ENCODE measurements at regions not wholly inside any gene's neighbourhood (a gene's known extent, or its start where the extent isn't known, plus 50 kb on each side); places are given as distances from the start of the nearest gene placed in this dataset.

- Histone ChIP-seq H2BK20ac (ENCODE audit: low read length) (no peak overlapping the region), H3K79me2 (ENCODE audit: control insufficient read depth in 1 of 2, insufficient read depth in 2 of 2, low read length in 2 of 2) (no peaks in the 10 kb centered on the region), H3K23me2 (ENCODE audit: low read depth, low read length) (no peaks in the 10 kb centered on the region), H3K27ac (ENCODE audit: low read depth, low read length) (no peak overlapping the region), H3K56ac (replicated peaks; ENCODE audit: insufficient read length, low read depth, low read length) (no peak overlapping the region), H3K4ac (replicated peaks; ENCODE audit: insufficient read length, low read depth, low read length) (no peak overlapping the region), H3K4me1 (replicated peaks in 1 of 4; ENCODE audit: control insufficient read depth in 3 of 4, insufficient read depth in 4 of 4, low read length in 3 of 4) (peaks cover 0 to 5% (median 0%) of the 10 kb centered on the region in 4 experiments; a peak in 1 of 7 replicates), H3K9me3 (ENCODE audit: insufficient read depth in 2 of 2, low read depth in 1 of 2, low read length in 1 of 2) (peaks cover 4 to 6% of the 10 kb centered on the region in 2 experiments; a peak in 1 of 4 replicates), H3K18ac (ENCODE audit: extremely low read depth, low read length) (no peak overlapping the region), H3K23ac (ENCODE audit: insufficient read length) (no peak overlapping the region), H3K9ac (replicated peaks in 1 of 4; ENCODE audit: extremely low read depth in 1 of 4, low read depth in 3 of 4, low read length in 3 of 4) (no peak overlapping the region), H3K27me3 (replicated peaks in 1 of 4; ENCODE audit: control insufficient read depth in 3 of 4, extremely low read depth in 1 of 4, insufficient read depth in 3 of 4, low read length in 3 of 4) (no peaks in the 10 kb centered on the region), H3K4me3 (ENCODE audit: extremely low read depth in 1 of 4, insufficient read depth in 2 of 4, low read depth in 3 of 4, low read length in 4 of 4) (no peak overlapping the region), H3K4me2 (ENCODE audit: insufficient read depth in 1 of 2, low read depth in 2 of 2, low read length in 2 of 2) (no peak overlapping the region), H4K20me1 (replicated peaks in 1 of 2; ENCODE audit: control insufficient read depth in 1 of 2, insufficient read depth in 2 of 2, low read length in 2 of 2) (no peaks in the 10 kb centered on the region), H2BK12ac (ENCODE audit: low read depth, low read length) (no peak overlapping the region), H3K79me1 (ENCODE audit: low read depth, low read length) (no peaks in the 10 kb centered on the region), H4K91ac (replicated peaks; ENCODE audit: insufficient read length, low read length) (no peak overlapping the region), H4K8ac (ENCODE audit: extremely low read depth, insufficient read depth, low read length) (no peak overlapping the region), H2AK5ac (ENCODE audit: low read depth, low read length) (no peak overlapping the region), H4K5ac (ENCODE audit: insufficient read length, low read depth, low read length) (no peak overlapping the region), H3K36me3 (ENCODE audit: control insufficient read depth in 2 of 4, insufficient read depth in 4 of 4, low read length in 3 of 4) (no peaks in the 10 kb centered on the region), H2BK15ac (ENCODE audit: low read length) (no peak overlapping the region), H3K14ac (ENCODE audit: insufficient read length) (no peak overlapping the region), H2BK5ac (ENCODE audit: low read depth, low read length) (no peak overlapping the region), H2AFZ (ENCODE audit: low read length) (no peak overlapping the region), H2BK120ac (replicated peaks; ENCODE audit: low read depth, low read length) (no peak overlapping the region)
- no peak for TF ChIP-seq FOSL1 (IDR thresholded peaks at IDR 0.05; ENCODE audit: insufficient read depth, low read depth, low read length)
- no peak for TF ChIP-seq NRF1 (IDR thresholded peaks at IDR 0.05; ENCODE audit: low read depth, low read length)
- no peak for TF ChIP-seq TBP (IDR thresholded peaks at IDR 0.05; ENCODE audit: low read depth, low read length)
- ChIA-PET POLR2A (ENCODE audit: partially characterized antibody) (interaction anchor here (0.5 kb wide), 1 partner anchor 221 kb away, joined by 3 read pairs; no protein-coding TSS in a partner anchor), CTCF (ENCODE audit: partially characterized antibody) (interaction anchor here (1.1 kb wide), 1 partner anchor 69 kb away, joined by 3 read pairs; no protein-coding TSS in a partner anchor)
- WGBS, 2 experiments (ENCODE audit: extremely low coverage in 1 of 2, insufficient coverage in 1 of 2, insufficient read length in 1 of 2, insufficient replicate concordance in 2 of 2, low coverage in 1 of 2, low lambda C conversion rate in 2 of 2, missing lambda C conversion rate in 1 of 2) = 93% methylated on average over 5 of the region's 5 CpGs; no CpG with 5 or more reads in 1 of the 2 experiments
- no peak for FAIRE-seq
- no peak for DNase-seq (ENCODE audit: low read depth in 1 of 2, low spot score in 2 of 2)
Observed at GRCh38 chr10:80949785-80950184, 412.1 kb downstream of the SH2D4B start.
